ENCODE measurements at regions not wholly inside any gene's neighbourhood (a gene's known extent, or its start where the extent isn't known, plus 50 kb on each side); places are given as distances from the start of the nearest gene placed in this dataset.

DNA sequence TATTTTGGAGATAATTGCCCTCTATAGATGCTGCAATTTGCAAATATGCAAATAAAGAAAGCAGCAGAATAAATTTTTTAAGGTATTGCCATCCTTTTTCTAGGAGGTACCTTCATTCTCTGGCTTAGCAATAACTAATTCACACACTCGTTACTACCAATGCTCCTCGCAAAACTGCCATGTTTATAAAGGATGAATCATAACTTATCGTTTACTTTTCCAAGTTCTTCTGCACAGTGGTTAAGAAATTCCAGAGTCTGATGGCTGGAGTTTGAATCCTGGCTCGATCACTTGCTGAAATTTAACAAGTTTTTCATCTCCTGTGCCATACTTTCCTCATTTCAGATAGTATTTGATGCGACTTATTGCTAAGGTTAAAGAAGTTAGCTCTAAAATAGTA lies 708.6 kb upstream of the KLHL1 start:
- no peak overlapping the region for H3K4me2 ChIP-seq (ENCODE audit: insufficient read depth, low read length)
- no peaks in the 10 kb centered on the region for H4K20me1 ChIP-seq (ENCODE audit: insufficient read depth, low read length)
- no peaks in the 10 kb centered on the region for H3K4me1 ChIP-seq (ENCODE audit: insufficient read depth, low read length)
- TF ChIP-seq, protein P1, sequence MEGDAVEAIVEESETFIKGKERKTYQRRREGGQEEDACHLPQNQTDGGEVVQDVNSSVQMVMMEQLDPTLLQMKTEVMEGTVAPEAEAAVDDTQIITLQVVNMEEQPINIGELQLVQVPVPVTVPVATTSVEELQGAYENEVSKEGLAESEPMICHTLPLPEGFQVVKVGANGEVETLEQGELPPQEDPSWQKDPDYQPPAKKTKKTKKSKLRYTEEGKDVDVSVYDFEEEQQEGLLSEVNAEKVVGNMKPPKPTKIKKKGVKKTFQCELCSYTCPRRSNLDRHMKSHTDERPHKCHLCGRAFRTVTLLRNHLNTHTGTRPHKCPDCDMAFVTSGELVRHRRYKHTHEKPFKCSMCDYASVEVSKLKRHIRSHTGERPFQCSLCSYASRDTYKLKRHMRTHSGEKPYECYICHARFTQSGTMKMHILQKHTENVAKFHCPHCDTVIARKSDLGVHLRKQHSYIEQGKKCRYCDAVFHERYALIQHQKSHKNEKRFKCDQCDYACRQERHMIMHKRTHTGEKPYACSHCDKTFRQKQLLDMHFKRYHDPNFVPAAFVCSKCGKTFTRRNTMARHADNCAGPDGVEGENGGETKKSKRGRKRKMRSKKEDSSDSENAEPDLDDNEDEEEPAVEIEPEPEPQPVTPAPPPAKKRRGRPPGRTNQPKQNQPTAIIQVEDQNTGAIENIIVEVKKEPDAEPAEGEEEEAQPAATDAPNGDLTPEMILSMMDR (IDR thresholded peaks at IDR 0.05; ENCODE audit: extremely low read depth, low read depth, low read length): no peak
- DNase-seq (ENCODE audit: insufficient read length, low spot score, missing footprints): no peak
- H2AFZ ChIP-seq (ENCODE audit: low read length): no peak overlapping the region
- no peaks in the 10 kb centered on the region for H3K9me3 ChIP-seq (ENCODE audit: low read depth, low read length)
- no peak overlapping the region for H3K27ac ChIP-seq (ENCODE audit: low read depth, low read length)
- H3K79me2 ChIP-seq (ENCODE audit: insufficient read depth, low read length): no peaks in the 10 kb centered on the region
- H3K4me3 ChIP-seq (ENCODE audit: insufficient read depth, low read length): no peak overlapping the region
- no peaks in the 10 kb centered on the region for H3K27me3 ChIP-seq (ENCODE audit: insufficient read depth, low read length)
- H3K36me3 ChIP-seq (ENCODE audit: insufficient read depth, low read length): no peaks in the 10 kb centered on the region

DNA sequence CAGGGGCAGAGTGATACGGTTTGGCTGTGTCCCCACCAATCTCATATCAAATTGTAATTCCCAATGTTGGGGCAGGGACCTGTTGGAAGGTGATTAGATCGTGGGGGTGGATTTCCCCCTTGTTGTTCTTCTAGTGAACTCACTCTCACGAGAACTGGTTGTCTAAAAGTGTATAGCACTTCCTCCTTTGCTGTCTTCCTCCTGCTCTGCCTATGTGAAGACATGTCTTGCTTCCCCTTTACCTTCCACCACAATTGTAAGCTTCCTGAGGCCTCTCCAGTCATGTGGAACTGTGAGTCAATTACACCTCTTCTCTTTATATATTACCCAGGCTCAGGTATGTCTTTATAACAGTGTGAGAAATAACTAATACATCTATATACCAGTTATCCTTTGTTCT lies 706.4 kb upstream of the KLHL1 start:
- H3K36me3 ChIP-seq (ENCODE audit: insufficient read depth, low read length): no peaks in the 10 kb centered on the region
- TF ChIP-seq, protein P1 (IDR thresholded peaks at IDR 0.05; ENCODE audit: extremely low read depth, low read depth, low read length): no peak
- no peak overlapping the region for H2AFZ ChIP-seq (ENCODE audit: low read length)
- no peak for DNase-seq (ENCODE audit: insufficient read length, low spot score, missing footprints)
- no peaks in the 10 kb centered on the region for H4K20me1 ChIP-seq (ENCODE audit: insufficient read depth, low read length)
- no peaks in the 10 kb centered on the region for H3K79me2 ChIP-seq (ENCODE audit: insufficient read depth, low read length)
- no peak overlapping the region for H3K4me3 ChIP-seq (ENCODE audit: insufficient read depth, low read length)
- H3K4me1 ChIP-seq (ENCODE audit: insufficient read depth, low read length): no peaks in the 10 kb centered on the region
- H3K27me3 ChIP-seq (ENCODE audit: insufficient read depth, low read length): no peaks in the 10 kb centered on the region
- H3K4me2 ChIP-seq (ENCODE audit: insufficient read depth, low read length): no peak overlapping the region
- H3K27ac ChIP-seq (ENCODE audit: low read depth, low read length): no peak overlapping the region
- no peaks in the 10 kb centered on the region for H3K9me3 ChIP-seq (ENCODE audit: low read depth, low read length)

DNA sequence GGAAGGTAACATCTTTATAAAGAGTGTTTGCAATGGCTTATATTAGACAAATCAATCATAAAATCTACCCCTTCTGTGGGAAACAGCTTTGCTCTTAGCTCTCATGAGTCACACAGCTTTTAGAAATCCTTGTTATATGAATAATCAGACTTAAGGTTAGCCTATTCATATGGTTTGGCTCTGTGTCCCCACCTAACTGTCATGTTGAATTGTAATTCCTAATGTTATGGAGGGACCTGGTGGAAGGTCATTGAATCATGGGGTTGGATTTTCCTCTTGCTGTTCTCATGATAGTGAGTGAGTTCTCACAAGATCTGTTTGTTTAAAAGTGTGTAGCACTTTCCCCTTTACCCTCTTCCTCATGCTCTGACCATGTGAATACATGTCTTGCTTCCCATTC lies 704.2 kb upstream of the KLHL1 start:
- H3K4me3 ChIP-seq (ENCODE audit: insufficient read depth, low read length): no peak overlapping the region

DNA sequence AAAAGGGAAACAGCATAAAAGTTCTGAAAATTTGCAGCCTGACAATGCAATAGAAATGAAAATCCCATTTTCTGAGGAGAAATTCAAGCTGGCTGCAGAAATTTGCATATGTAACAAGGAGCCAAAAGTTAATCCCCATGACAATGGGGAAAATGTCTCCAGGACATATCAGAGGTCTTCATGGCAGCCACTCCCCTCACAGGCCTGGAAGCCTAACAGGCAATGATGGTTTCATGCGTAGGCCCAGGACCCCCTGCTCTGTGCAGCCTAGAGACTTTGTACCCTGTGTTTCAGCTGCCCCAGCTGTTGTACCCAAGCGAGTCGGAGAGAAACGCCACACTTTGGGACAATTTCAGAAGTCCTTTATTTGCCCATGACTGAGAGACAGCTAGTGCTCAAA lies 701.3 kb upstream of the KLHL1 start:
- no peak overlapping the region for H3K4me3 ChIP-seq (ENCODE audit: insufficient read depth, low read length)
- no peak overlapping the region for H3K27ac ChIP-seq (ENCODE audit: low read depth, low read length)
- no peak for DNase-seq (ENCODE audit: insufficient read length, low spot score, missing footprints)
- H2AFZ ChIP-seq (ENCODE audit: low read length): no peak overlapping the region
- H3K79me2 ChIP-seq (ENCODE audit: insufficient read depth, low read length): no peaks in the 10 kb centered on the region
- H3K9me3 ChIP-seq (ENCODE audit: low read depth, low read length): no peaks in the 10 kb centered on the region
- TF ChIP-seq, protein P1 (IDR thresholded peaks at IDR 0.05; ENCODE audit: extremely low read depth, low read depth, low read length): no peak
- H3K4me2 ChIP-seq (ENCODE audit: insufficient read depth, low read length): no peak overlapping the region
- H3K4me1 ChIP-seq (ENCODE audit: insufficient read depth, low read length): no peaks in the 10 kb centered on the region
- no peaks in the 10 kb centered on the region for H3K27me3 ChIP-seq (ENCODE audit: insufficient read depth, low read length)
- no peaks in the 10 kb centered on the region for H4K20me1 ChIP-seq (ENCODE audit: insufficient read depth, low read length)
- no peaks in the 10 kb centered on the region for H3K36me3 ChIP-seq (ENCODE audit: insufficient read depth, low read length)

More for the DNA sequence above, 704.2 kb upstream of the KLHL1 start:
- no peaks in the 10 kb centered on the region for H3K36me3 ChIP-seq (ENCODE audit: insufficient read depth, low read length)
- no peak for DNase-seq (ENCODE audit: insufficient read length, low spot score, missing footprints)
- H4K20me1 ChIP-seq (ENCODE audit: insufficient read depth, low read length): no peaks in the 10 kb centered on the region
- no peak overlapping the region for H3K4me2 ChIP-seq (ENCODE audit: insufficient read depth, low read length)
- no peaks in the 10 kb centered on the region for H3K9me3 ChIP-seq (ENCODE audit: low read depth, low read length)
- H3K27me3 ChIP-seq (ENCODE audit: insufficient read depth, low read length): no peaks in the 10 kb centered on the region
- no peak overlapping the region for H2AFZ ChIP-seq (ENCODE audit: low read length)
- TF ChIP-seq, protein P1 (IDR thresholded peaks at IDR 0.05; ENCODE audit: extremely low read depth, low read depth, low read length): no peak
- no peaks in the 10 kb centered on the region for H3K4me1 ChIP-seq (ENCODE audit: insufficient read depth, low read length)
- no peak overlapping the region for H3K27ac ChIP-seq (ENCODE audit: low read depth, low read length)
- H3K79me2 ChIP-seq (ENCODE audit: insufficient read depth, low read length): no peaks in the 10 kb centered on the region

Data from osteoblast (primary cell).